HG03280 (cell line): ENCODE measurements at regions not wholly inside any gene's neighbourhood (a gene's known extent, or its start where the extent isn't known, plus 50 kb on each side); places are given as distances from the start of the nearest gene placed in this dataset.
"Not testable (repeated sequence)": the region's sequence is repeated elsewhere in the genome, so short reads cannot be mapped to it uniquely, and the experiment has no call there.

Experiments
- ATAC-seq: cut with Tn5 transposase; IDR thresholded peaks from one replicate; pipeline ENCODE4 v1.9.1; 2021; ENCODE audit warnings: mild to moderate bottlenecking, moderate library complexity; ENCODE audit not compliant: unreplicated experiment

DNA sequence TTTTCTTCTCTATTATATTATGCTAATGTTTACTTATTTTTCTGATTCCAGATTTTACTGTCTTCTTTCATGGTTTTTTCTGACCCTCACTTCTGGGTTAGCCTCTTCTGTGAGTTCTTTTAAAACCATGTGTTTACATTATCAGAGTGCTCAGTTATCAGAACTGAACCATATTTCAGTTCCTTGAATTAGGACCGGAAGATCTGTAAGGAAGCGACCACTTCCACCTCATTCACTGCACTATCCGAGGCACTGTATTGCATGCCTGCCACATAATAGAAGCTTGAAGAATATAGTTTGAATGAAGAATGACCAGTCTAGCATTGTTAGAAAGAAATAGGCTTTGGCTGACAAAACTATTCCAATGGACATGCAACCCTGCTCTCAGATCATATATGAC lies 281.0 kb upstream of the DEPDC1 start:
- no peak for ATAC-seq

GRCh38 chr1:68779841-68780240 lies 283.0 kb upstream of the DEPDC1 start:
- ATAC-seq = not testable (repeated sequence)

DNA sequence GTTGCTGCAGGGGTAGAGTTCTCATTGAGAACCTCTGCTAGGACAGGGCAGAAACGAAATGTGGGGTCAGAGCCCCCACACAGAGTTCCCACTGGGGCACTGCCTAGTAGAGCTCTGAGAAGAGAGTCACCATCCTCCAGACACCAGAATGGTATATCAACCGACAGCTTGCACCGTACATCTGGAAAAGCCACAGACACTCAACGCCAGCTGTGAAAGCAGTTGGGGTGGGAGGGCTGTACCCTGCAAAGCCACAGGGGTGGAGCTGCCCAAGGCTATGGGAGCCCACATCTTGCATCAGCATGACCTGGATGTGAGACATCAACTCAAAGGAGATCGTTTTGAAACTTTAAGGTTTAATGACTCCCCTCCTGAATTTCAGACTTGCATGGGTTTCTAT lies 284.0 kb upstream of the DEPDC1 start:
- no peak for ATAC-seq

GRCh38 chr1:68782890-68783289 lies 286.0 kb upstream of the DEPDC1 start:
- no peak for ATAC-seq

- no peak for ATAC-seq
These were observed 288.4 kb upstream of the DEPDC1 start for GRCh38 chr1:68785328-68785727.

DNA sequence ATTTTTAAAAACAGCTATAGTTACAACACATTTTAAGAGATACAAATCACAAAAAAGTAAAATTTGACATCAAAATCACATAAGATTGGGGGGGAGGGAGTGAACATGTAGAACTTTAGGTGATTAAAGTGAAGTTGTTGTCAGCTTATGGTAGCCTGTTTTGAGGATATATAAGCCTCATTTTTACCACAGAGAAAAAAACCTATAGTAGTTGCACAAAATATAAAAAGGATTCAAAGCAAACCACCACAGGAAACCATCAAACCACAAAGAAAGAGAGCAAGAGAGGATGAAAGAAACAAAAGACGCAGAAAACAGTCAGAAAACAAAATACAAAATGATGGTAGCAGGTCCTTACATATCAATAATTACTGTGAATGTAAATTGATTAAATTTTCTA lies 291.9 kb upstream of the DEPDC1 start:
- ATAC-seq = no peak

DNA sequence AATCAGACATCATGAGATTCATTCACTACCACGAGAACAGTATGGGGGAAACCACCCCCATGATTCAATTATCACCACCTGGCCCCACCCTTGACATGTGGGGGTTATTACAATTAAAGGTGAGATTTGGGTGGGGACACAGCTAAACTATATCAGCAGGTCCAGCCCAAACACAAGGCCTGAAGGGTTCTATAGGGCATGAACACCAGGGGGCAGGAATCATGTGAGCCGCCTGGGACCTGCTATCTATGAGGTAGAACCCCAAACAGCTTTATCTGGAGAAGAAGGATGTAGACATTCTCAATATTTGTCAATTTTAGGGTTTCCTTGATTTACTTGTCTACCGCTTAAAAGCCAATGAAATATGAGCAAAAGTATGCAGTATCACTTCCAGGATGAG lies 294.9 kb upstream of the DEPDC1 start:
- no peak for ATAC-seq

DNA sequence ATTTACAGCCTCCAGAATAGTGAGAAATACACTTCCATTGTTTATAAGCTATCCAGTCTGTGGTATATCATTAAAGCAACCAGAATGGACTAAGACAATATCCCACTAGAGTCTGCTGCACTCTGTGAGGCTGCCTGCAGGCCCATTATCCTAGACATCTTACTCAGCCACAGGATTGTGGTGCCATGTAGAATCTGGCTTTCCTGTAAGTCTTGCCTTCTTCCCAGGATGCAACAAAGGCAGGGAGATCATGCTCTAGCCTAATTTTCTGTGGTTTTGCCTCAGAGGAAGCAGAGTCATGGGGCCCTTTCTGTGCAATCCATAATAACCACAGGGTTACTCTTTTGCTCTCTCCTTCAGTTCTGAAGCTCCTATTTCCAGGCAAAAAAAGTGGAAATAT lies 299.1 kb upstream of the DEPDC1 start:
- ATAC-seq = no peak

DNA sequence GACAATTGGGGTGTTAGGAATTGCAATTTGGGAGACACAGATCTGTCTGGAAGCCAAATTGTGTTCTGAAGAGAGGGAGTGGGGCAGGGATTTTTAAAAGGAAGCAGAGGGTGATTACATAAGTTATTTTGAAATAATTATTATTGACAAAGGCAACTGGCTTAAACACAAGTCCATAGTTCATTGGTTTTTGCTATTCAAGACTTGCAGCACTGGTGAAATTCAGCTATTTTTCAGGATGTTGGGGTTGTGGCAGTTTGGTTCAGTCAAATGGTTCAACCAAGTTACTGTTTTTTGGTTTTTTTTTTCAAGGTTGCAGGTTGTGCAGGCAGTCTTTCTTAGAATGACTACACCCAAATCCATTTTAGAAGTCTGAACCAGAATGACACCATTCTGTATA lies 300.0 kb upstream of the DEPDC1 start:
- no peak for ATAC-seq

- no peak for ATAC-seq
These were observed 301.2 kb upstream of the DEPDC1 start for GRCh38 chr1:68798071-68798470.

- ATAC-seq = no peak
These were observed 302.2 kb upstream of the DEPDC1 start for GRCh38 chr1:68799096-68799495.

- ATAC-seq = no peak
These were observed 303.3 kb upstream of the DEPDC1 start for GRCh38 chr1:68800182-68800581.

- ATAC-seq = no peak
These were observed 304.6 kb upstream of the DEPDC1 start for GRCh38 chr1:68801440-68801839.

DNA sequence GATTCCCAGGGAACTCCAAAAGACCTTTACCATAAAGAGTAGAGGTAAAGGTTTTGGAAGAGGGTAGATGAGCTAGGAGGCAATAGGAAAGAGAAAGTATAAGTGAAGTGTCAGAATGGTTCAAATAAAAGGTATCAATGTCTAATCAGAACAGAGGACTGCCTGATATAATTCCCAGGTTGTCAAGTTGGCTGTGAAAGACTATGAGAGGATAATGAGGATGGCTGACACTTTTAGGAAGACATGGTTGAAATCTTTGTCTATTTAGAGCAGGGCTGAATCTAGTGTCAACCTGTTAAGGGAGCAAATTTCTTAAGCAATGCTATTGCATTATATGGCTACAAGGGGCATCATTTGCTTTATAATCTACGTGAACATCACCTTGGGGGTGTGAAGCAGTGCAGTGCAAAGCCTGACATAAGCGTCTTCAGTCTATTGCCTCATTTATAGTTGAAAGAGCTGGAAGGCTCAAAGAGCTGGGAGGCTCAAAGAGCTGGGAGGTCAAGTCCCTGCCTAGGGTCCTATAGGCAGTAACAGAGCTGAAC lies 308.3 kb upstream of the DEPDC1 start:
- no peak for ATAC-seq

DNA sequence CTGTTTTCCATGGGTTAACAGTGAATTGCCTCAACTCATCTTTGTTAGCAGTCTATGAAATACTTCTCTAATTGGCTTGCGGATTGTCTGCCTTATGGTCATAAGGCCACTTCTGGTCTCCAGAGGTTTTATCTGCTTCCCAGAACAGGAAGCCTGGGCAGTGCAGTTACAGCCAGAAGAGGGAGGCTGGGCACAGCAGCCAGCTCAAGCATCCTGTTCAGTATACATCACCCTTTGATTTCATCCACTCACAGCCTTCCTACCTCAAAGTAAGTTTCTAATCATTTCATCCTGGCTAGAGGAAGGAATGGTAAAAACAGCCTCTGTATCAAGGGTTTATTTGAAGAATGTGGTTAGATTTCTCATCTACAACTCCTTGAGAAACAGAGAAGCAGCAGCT lies 311.5 kb upstream of the DEPDC1 start:
- no peak for ATAC-seq

- ATAC-seq = no peak
These were observed 314.9 kb upstream of the DEPDC1 start for GRCh38 chr1:68811806-68812205.

DNA sequence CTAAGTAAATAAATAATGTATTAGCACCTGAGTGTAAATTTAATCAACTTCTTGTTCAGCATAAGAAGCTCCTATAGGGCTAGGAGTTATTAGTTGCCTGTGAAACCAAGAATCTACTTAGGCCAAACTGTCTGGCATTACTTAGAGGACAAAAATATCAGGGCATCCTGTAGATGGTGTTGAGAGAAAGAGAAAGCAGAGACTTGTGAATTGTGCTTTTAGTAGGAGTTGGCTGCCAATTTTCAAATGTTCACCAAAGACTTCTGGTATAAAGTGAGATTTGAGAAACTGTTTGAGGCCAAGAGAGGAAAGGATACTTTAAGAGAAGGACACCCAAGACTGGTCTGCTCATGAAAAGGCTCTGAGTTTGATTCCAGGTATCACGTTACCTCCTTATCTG lies 315.5 kb upstream of the DEPDC1 start:
- no peak for ATAC-seq

- ATAC-seq = no peak
These were observed 317.2 kb upstream of the DEPDC1 start for GRCh38 chr1:68814067-68814466.

GRCh38 chr1:68815632-68816031 lies 318.8 kb upstream of the DEPDC1 start:
- no peak for ATAC-seq

GRCh38 chr1:68817505-68818210 lies 320.8 kb upstream of the DEPDC1 start:
- ATAC-seq = not testable (repeated sequence)

DNA sequence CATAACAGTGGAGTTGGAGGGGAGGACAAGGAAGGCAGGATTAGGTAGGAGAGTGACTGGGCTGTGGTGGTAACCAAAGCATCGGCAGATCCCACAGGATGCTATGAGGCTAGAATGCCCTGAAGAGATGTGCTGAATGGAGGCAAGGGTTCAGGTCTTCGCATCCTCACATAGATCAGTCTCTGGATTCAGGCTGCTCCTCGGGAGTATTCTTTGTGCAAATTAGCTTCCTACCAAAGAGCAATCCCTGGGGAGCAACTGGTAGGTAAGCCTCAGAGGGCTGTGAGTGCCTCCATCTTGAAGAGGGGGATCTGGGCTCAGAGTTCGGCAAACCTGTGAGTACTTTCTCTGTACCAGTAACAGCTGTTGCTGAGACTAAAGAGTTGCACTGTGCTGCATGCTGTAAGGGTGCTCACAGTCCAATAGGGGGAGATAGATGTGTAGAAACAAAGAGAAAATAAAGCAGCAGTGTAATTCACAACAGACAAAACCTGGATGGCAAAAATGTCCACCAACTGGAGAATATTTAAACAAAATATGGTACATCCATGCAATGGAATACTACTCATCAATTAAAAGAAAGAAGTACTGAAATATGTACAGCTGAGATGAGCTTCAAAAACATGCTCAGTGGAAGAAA lies 322.4 kb upstream of the DEPDC1 start:
- no peak for ATAC-seq

DNA sequence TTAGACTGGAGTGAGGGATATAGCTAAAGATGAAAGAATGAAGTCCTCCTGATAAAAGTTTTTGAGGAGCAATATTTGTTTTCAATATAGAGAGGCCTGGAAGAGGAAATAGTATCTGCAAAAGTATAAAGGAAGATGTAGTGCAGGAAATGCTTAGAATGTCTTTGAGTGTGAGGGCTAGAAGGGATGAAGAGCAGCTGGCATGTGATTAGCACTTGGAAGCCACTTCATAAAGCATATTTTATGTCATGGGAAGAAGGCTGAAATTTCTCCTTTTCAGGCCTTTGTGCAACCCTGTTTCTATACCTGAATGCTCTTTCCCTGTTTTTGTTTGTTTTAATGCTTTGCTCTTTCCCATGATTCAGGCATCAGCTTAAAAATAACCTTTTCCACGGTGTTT lies 323.3 kb upstream of the DEPDC1 start:
- no peak for ATAC-seq

GRCh38 chr1:68826836-68827235 lies 330.0 kb upstream of the DEPDC1 start:
- no peak for ATAC-seq
